ENCODE measurements at regions not wholly inside any gene's neighbourhood (a gene's known extent, or its start where the extent isn't known, plus 50 kb on each side); places are given as distances from the start of the nearest gene placed in this dataset.

GRCh38 chrX:39820938-39821708 is 276.6 kb downstream of the BCOR start:
- no peak for TF ChIP-seq MAX (IDR thresholded peaks at IDR 0.05)
- TF ChIP-seq REST (IDR thresholded peaks at IDR 0.05; ENCODE audit: low read depth) = no peak
- no peak for TF ChIP-seq TEAD4 (IDR thresholded peaks at IDR 0.05)
- no peak for TF ChIP-seq EGR1 (IDR thresholded peaks at IDR 0.05)
- no peak for TF ChIP-seq CEBPB (IDR thresholded peaks at IDR 0.05)
- no peak for TF ChIP-seq ZBTB7A (IDR thresholded peaks at IDR 0.05; ENCODE audit: low read depth)
- no peak for TF ChIP-seq TAF1 (IDR thresholded peaks at IDR 0.05; ENCODE audit: low read depth)
- TF ChIP-seq USF1 (IDR thresholded peaks at IDR 0.05) = no peak
- no peak for TF ChIP-seq TCF12 (IDR thresholded peaks at IDR 0.05; ENCODE audit: low read depth)
- TF ChIP-seq NFIC (IDR thresholded peaks at IDR 0.05) = no peak
- TF ChIP-seq YY1 (IDR thresholded peaks at IDR 0.05; ENCODE audit: low read depth) = no peak
- no peak for TF ChIP-seq EP300 (IDR thresholded peaks at IDR 0.05; ENCODE audit: borderline replicate concordance)

- TF ChIP-seq RAD21 (IDR thresholded peaks at IDR 0.05; ENCODE audit: low read depth) (no peak), CREB1 (IDR thresholded peaks at IDR 0.05; ENCODE audit: low read depth) (no peak), USF1 (IDR thresholded peaks at IDR 0.05) (no peak), REST (IDR thresholded peaks at IDR 0.05; ENCODE audit: low read depth) (no peak)
Observed at GRCh38 chrX:39821709-39822095, 276.1 kb downstream of the BCOR start.

GRCh38 chrX:39822133-39822748 is 275.5 kb downstream of the BCOR start:
- no peak for TF ChIP-seq REST (IDR thresholded peaks at IDR 0.05; ENCODE audit: low read depth)
- no peak for TF ChIP-seq NFIC (IDR thresholded peaks at IDR 0.05)
- TF ChIP-seq EP300 (IDR thresholded peaks at IDR 0.05; ENCODE audit: borderline replicate concordance) = no peak
- TF ChIP-seq TCF12 (IDR thresholded peaks at IDR 0.05; ENCODE audit: low read depth) = no peak

- TF ChIP-seq TCF12 (IDR thresholded peaks at IDR 0.05; ENCODE audit: low read depth) = no peak
- no peak for TF ChIP-seq RAD21 (IDR thresholded peaks at IDR 0.05; ENCODE audit: low read depth)
- no peak for TF ChIP-seq MAX (IDR thresholded peaks at IDR 0.05)
- no peak for TF ChIP-seq USF1 (IDR thresholded peaks at IDR 0.05)
- no peak for TF ChIP-seq FOXM1 (IDR thresholded peaks at IDR 0.05; ENCODE audit: borderline replicate concordance, low read depth)
- TF ChIP-seq EGR1 (IDR thresholded peaks at IDR 0.05) = no peak
- TF ChIP-seq CEBPB (IDR thresholded peaks at IDR 0.05) = no peak
- TF ChIP-seq TAF1 (IDR thresholded peaks at IDR 0.05; ENCODE audit: low read depth) = no peak
- TF ChIP-seq NFIC (IDR thresholded peaks at IDR 0.05) = no peak
- no peak for TF ChIP-seq CREB1 (IDR thresholded peaks at IDR 0.05; ENCODE audit: low read depth)
- TF ChIP-seq TEAD4 (IDR thresholded peaks at IDR 0.05) = no peak
- no peak for TF ChIP-seq EP300 (IDR thresholded peaks at IDR 0.05; ENCODE audit: borderline replicate concordance)
Observed at GRCh38 chrX:39823424-39823823, 274.3 kb downstream of the BCOR start.

Data from Ishikawa (cell line).